SH-SY5Y (cell line): ENCODE measurements at regions not wholly inside any gene's neighbourhood (a gene's known extent, or its start where the extent isn't known, plus 50 kb on each side); places are given as distances from the start of the nearest gene placed in this dataset.

Experiments used
- GATA2 ChIP-seq: IDR thresholded peaks from 2 replicates; pipeline ENCODE4 v1.6.1; 2011; ENCODE audit warnings: mild to moderate bottlenecking, low read depth, low read length
- GATA3 ChIP-seq: IDR thresholded peaks from 2 replicates; pipeline ENCODE4 v1.6.1; 2011; ENCODE audit warnings: low read depth, mild to moderate bottlenecking, low read length, moderate library complexity

- TF ChIP-seq GATA3, result no peak
- no peak for TF ChIP-seq GATA2
Measured at GRCh38 chr20:52610749-52611148, 361.4 kb upstream of the TSHZ2 start.

DNA sequence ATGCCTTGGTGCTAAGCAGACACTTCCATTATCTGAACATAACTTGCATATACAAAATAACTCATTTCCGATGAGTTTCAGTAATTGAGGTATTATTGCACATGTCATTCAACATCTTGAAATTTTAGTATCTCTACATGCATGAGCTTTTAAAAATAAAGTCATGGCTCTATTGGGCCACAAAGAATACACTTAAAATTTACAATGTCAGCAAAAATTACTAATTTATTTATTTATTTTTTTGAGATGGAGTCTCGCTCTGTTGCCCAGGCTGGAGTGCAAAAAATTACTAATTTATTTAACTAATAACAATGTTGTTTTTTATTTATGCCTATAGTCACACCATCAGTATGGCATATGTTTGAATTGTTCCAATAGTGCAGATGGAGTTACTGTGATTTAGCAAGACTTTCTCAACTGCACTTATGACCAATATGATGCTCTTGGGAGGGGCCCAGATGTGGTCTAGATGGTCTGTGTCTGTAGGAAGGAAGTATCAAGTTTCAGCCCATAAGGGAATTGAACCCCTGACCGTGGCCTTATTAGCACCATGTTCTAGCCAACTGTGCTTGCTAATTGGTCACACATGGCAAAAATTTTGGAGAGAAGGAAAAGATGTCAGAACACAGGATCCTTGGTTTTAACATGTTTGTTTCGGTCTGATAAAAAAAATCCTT, 370.7 kb upstream of the TSHZ2 start:
- TF ChIP-seq GATA3 (no peak), GATA2 (no peak)

DNA sequence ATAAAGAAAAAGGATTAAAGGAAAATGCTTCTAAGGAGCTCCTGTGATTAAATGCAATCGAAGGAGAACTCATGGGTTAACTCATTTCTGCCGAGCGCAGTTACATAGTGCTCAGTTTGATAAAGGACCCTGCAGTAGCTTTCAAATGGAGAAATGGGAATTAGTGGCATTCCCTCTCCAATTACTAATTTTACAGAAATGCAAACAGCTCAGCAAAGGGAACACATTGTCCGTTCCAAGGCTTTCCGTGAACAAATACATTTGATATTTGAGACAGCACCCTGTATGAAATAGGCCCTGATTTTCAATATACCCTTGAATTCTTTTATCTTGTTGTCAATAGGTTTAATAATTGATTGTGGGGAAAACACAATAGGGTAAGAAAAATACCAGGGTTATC, 375.9 kb upstream of the TSHZ2 start:
- TF ChIP-seq GATA3 (no peak), GATA2 (no peak)

DNA sequence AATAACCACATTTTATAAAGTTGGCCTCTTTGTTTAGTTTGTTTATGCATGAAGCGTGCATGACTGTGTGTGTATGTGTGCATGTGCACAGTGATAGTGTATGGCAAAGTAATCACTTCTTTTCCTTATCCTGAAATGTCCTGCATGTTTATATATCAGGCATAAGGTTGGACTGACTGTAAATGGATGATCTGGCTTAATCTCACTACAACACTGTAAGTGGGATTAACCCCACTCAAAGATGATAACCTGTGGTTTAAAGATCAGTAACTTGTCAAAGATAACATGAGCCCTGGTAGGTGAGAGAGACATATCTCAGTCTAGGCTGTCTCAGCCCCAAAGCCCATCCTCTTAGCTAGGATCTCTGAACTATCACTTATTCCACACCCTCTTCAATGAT, 376.6 kb upstream of the TSHZ2 start:
- TF ChIP-seq GATA2 (no peak), GATA3 (no peak)

DNA sequence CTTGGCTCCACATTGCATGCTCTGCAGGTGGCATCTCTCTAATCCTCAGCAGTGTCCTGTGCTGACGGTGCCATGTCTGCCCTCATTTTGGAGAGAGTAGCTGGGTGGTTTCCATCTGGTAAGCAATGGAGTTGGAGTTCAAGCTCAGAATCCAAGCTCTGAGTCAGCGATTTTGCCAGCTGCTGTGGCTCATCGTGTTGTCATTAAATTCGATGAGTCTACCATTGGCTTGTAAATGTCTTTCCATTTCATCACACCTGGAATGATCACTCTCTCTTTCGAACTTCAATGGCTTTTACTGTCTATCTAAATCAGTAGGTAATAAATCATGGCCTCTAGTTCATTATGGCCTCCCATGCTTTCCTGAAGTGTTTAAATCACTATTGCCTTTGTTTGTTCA, 378.5 kb upstream of the TSHZ2 start:
- TF ChIP-seq GATA2, result no peak
- no peak for TF ChIP-seq GATA3

DNA sequence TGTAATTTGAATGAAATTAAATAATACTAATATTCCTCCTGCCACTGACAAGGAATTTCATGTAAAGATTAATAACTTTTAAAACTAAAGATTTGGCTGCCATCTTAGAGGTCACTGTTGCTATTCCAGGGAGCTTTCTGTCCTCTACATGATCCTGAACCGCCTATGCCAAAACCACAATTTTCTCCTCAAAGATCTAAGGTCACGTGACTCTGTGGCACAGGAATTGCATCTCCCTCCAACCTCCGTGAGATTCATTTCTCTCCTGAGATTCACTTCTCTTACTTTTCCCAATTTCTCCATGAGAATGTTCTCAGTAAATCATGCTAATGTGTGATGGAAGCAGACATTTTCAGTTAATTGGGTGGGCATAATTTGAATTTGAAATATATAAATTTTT, 379.6 kb upstream of the TSHZ2 start:
- TF ChIP-seq GATA2 (no peak), GATA3 (no peak)

DNA sequence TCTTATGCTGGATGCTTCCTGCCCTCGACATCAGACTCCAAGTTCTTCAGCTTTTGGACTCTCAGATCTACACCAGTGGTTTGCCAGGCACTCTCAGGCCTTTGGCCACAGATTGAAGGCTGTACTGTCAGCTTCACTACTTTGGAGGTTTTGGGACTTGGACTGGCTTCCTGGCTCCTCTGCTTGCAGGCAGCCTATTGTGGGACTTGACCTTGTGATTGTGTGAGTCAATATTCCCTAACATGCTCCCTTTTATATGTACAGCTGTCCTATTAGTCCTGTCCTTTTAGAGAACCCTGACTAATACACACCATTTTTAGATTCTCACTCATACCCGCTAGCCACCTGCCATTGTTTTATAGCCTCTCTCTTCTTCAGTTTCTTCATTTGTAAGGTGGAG, 382.1 kb upstream of the TSHZ2 start:
- TF ChIP-seq GATA2 (no peak), GATA3 (no peak)

DNA sequence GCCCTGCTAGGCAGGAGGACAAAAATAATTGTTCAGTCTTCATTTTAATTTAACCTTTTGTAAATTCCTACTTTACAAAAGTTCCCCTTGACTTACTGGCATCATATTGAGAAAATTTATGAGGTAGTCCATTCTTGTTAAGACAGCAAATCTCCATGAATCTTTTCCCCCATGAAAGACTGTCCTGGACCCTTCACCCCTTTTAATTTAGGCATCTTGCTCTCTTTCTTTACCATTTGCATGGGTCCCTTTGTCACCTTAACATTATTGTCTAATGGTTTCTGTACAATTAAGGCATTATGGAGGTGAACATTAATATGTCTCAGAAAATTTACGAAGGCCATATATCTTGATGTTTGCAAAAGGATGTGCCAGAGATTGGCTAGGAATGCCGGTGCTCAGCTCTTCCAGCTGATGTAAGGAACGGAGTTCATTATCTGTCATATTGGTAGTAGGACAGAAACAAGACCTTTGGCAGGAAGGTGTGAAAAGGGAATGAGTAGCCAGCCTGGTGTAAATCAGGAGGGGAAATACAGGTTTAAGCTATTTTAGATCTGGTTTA, 382.8 kb upstream of the TSHZ2 start:
- TF ChIP-seq GATA2 (no peak), GATA3 (no peak)

DNA sequence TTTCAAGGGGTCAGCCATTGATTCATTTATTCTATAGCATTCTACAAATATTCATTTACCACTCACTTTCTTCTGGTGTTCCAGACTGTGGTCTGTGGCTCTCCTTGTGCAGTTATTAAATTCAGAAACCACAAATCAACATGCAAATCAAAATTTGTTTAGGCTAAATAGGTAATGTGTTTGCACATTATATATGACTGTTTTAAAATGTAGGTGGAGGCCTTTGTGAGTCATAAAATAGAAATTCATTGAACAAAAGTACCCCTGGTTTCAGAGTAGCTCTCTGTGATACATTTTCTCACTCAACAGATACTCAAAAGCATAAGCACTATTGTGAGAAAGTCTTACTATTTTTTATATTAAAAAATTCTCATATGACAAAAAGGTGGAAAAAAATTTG, 385.5 kb upstream of the TSHZ2 start:
- no peak for TF ChIP-seq GATA2
- TF ChIP-seq GATA3, result no peak

- TF ChIP-seq GATA2 (no peak), GATA3 (no peak)
Measured at GRCh38 chr20:52585333-52585732, 386.8 kb upstream of the TSHZ2 start.

DNA sequence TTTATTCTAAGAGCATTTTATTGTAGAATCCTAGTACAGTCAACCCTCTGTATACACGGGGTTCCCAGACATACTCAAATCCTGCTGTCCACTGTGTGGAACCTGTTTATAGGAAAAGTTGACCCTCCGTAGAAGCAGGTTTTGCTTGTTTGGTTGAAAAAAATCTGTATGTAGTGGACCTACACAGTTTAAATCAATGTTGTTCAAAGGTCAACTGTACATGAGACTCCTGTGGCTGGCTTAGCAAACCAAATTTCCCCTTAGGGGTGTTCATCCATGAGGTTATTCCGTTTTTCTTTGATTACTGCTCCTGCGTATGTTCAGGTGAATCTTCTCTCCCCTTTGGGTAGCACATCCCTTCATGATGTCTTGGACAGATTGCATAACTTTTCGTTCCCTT, 387.0 kb upstream of the ZFP64 start:
- TF ChIP-seq GATA2 (no peak), GATA3 (no peak)

DNA sequence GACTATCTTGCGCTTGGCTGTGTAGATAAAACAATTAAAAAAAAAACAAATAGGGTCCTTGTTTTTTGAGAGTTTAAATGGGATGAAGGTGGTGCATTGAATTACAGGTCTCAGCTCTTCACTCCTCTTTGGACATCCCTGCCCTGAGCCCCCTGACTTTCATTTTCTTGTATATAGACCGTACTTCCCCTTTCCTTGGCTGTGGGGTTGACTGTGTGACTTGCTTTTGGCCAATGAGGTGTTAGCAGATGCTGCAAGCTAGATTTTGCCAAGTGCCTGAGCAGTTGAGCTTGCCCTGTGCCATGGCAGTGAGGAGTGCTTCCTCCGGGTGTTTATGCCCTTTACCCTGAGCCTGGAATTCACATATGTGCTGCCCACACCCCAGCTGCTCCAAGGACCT, 386.1 kb upstream of the ZFP64 start:
- TF ChIP-seq GATA2 (no peak), GATA3 (no peak)

DNA sequence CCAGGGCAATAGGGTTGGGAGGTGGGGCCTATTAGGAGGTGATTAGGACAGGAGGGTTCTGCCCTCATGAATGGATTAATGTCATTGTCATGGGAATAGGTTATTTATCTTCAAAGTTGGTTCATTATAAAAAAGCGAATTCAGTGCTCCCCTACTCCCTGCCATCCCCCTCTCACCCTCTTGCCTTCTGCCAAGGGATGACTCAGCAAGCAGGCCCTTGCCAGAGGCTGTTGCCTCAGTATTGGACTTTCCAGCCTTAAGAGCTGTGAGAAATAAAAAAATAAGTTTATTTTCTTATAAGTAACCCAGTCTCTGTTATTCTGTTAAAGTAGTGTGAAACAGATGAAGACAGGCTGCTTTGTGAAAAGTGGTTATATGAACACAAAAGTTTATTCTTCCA, 381.1 kb upstream of the ZFP64 start:
- no peak for TF ChIP-seq GATA3
- no peak for TF ChIP-seq GATA2

DNA sequence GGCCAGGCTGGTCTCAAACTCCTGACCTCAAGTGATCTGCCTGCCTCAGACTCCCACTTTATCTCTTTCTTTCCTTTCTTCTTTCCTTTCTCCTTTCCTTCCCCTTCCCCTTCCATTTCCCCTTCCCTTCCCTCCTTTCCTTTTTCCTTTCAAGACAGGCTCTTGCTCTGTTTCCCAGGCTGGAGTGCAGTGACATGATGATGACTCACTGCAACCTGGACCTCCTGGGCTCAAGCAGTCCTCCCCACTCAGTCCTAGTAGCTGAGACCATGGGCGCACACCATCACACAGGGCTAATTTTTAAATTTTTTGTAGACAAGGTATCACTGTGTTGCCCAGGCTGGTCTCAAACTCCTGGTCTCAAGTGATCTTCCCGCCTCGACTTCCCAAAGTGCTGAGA, 377.6 kb upstream of the ZFP64 start:
- TF ChIP-seq GATA3 (no peak), GATA2 (no peak)

GRCh38 chr20:52565614-52566013, 374.0 kb upstream of the ZFP64 start:
- TF ChIP-seq GATA3 (no peak), GATA2 (no peak)

DNA sequence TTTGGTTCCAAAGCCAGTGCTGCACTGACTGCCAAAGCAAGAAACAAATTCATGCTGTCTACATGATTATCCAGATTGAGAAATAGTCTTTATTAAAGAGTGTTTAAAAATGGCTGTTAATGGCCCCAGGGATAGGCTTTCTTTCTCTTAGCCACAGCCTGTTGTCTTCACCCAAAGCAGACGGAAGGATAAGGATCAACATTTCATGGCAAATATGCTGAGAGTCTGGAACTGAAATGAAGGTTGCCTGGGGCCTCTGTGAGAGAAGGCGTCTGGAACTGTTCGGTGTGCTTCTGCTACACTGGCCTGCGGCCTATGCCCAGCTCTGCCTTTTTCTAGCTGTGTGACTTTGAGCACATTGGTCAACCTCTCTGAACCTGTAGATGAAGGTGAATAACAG, 373.0 kb upstream of the ZFP64 start:
- peak; percentile 68; the same call in 1 of the 2 replicates for TF ChIP-seq GATA2
- TF ChIP-seq GATA3, result 0 out of 2 replicates have a peak, but pooled peaks have one; percentile 25
